SK-N-MC (cell line): ENCODE measurements at regions not wholly inside any gene's neighbourhood (a gene's known extent, or its start where the extent isn't known, plus 50 kb on each side); places are given as distances from the start of the nearest gene placed in this dataset.

Experiments used
- EZH2 ChIP-seq: fragments of 200-600 bp; sonication (generic); IDR thresholded peaks from one replicate; pipeline ENCODE4 v1.6.1; 2017; ENCODE audit warnings: antibody characterized with exemption
- POLR2AphosphoS5 ChIP-seq: IDR thresholded peaks from 2 replicates; pipeline ENCODE4 v1.6.1; 2012; ENCODE audit warnings: mild to moderate bottlenecking, low read depth, low read length, borderline replicate concordance

DNA sequence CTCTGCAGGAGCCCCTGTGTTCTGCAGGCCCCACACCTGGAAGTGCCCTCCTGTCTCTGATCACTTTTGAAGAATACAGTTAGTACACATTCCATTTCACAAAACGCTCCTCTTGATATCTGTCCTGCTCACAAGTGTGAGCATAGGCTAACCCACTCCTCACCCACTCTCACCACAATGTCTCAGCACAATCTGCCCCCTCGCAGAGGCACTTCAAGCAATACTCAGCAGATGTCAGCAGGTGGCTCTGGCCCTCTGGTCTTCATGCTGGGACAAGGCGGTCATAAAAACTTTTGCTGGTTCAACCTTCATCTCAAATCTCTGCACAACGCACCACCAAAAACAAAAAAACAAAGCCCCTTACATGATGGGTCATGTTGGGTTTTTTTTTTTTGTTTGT is 671.2 kb downstream of the MATN1 start:
- TF ChIP-seq POLR2AphosphoS5 (no peak), EZH2 (no peak)
